Posterior cingulate gyrus (tissue), 11 donors: ENCODE measurements at regions not wholly inside any gene's neighbourhood (a gene's known extent, or its start where the extent isn't known, plus 50 kb on each side); places are given as distances from the start of the nearest gene placed in this dataset.

ENCODE experiments used
- DNase-seq, 10 donors: peaks; one replicate each; pipeline versions ENCODE4 v3.0.0 to v3.0.0-alpha.2; 2020 to 2021; ENCODE audit warnings: mixed read lengths in 3 of 10
- intact Hi-C: fragments of 100-400 bp; cut with DNase I; formaldehyde crosslinking; loops from one replicate; pipeline ENCODE4 v1.15.1; 2023

- intact Hi-C loops: no loop called here
Observed at GRCh38 chr6:113649880-113650609, 207.1 kb upstream of the MARCKS start.

GRCh38 chr6:113650610-113650979, 206.6 kb upstream of the MARCKS start:
- intact Hi-C loops: no loop called here
- DNase-seq: no peak

More at GRCh38 chr6:113649880-113650609, 207.1 kb upstream of the MARCKS start:
- DNase-seq: no peak

GRCh38 chr6:113651120-113651519, 206.0 kb upstream of the MARCKS start:
- DNase-seq: peak in 9 of 10 donors; percentile 22 to 92 (median 58)
- intact Hi-C loops: no loop called here

- no peak for DNase-seq
- intact Hi-C loops: no loop called here
Observed at GRCh38 chr6:113651920-113652319, 205.2 kb upstream of the MARCKS start.

GRCh38 chr6:113653275-113653674, 203.9 kb upstream of the MARCKS start:
- DNase-seq: no peak
- intact Hi-C loops: no loop called here

- intact Hi-C loops: no loop called here
- DNase-seq: peak in 7 of 10 donors; percentile 37 to 91 (median 61)
Observed at GRCh38 chr6:113654396-113654795, 202.7 kb upstream of the MARCKS start.

GRCh38 chr6:113655761-113656160, 201.4 kb upstream of the MARCKS start:
- intact Hi-C loops: no loop called here
- DNase-seq: no peak

- intact Hi-C loops: no loop called here
Observed at GRCh38 chr6:113659762-113660404, 197.3 kb upstream of the MARCKS start.

GRCh38 chr6:113660819-113661218, 196.3 kb upstream of the MARCKS start:
- DNase-seq: no peak
- intact Hi-C loops: no loop called here

More at GRCh38 chr6:113659762-113660404, 197.3 kb upstream of the MARCKS start:
- DNase-seq: no peak

GRCh38 chr6:113662093-113662665, 195.0 kb upstream of the MARCKS start:
- intact Hi-C loops: no loop called here
- no peak for DNase-seq

GRCh38 chr6:113662688-113663333, 194.3 kb upstream of the MARCKS start:
- no peak for DNase-seq
- intact Hi-C loops: no loop called here

GRCh38 chr6:113664909-113665308, 192.2 kb upstream of the MARCKS start:
- intact Hi-C loops: no loop called here
- no peak for DNase-seq

GRCh38 chr6:113668641-113669408, 188.3 kb upstream of the MARCKS start:
- DNase-seq: no peak
- intact Hi-C loops: no loop called here

- DNase-seq: no peak
- intact Hi-C loops: no loop called here
Observed at GRCh38 chr6:113669606-113670005, 187.5 kb upstream of the MARCKS start.

- intact Hi-C loops: no loop called here
- no peak for DNase-seq
Observed at GRCh38 chr6:113671421-113671820, 185.7 kb upstream of the MARCKS start.

GRCh38 chr6:113672491-113673149, 184.5 kb upstream of the MARCKS start:
- intact Hi-C loops: no loop called here
- DNase-seq: peak in 3 of 10 donors; percentile 14 to 73 (median 19)

GRCh38 chr6:113674075-113674474, 183.1 kb upstream of the MARCKS start:
- intact Hi-C loops: no loop called here
- no peak for DNase-seq

GRCh38 chr6:113676057-113676456, 181.1 kb upstream of the MARCKS start:
- no peak for DNase-seq
- intact Hi-C loops: no loop called here

- no peak for DNase-seq
- intact Hi-C loops: no loop called here
Observed at GRCh38 chr6:113676968-113677367, 180.2 kb upstream of the MARCKS start.

GRCh38 chr6:113679051-113679450, 178.1 kb upstream of the MARCKS start:
- DNase-seq: no peak

More at GRCh38 chr6:113679051-113679450, 178.1 kb upstream of the MARCKS start:
- intact Hi-C loops: no loop called here
